ENCODE measurements at regions not wholly inside any gene's neighbourhood (a gene's known extent, or its start where the extent isn't known, plus 50 kb on each side); places are given as distances from the start of the nearest gene placed in this dataset.

DNA sequence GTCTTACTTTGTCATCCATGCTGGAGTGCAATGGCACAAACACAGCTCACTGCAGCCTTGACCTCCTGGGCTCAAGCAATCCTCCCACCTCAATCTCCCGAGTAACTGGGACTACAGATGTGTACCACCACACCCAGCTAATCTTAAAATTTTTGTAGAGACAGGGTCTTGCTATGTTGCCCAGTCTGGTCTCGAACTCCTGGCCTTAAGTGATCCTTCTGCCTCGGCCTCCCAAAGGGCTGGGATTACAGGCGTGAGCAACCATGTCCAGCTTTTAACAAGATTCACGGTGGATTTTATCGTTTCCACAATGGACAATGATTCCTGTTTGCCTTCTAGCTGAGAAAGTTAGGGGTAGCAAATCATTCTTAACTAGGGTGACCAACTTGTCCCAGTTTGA is 165.9 kb downstream of the ZNF608 start:
- H3K36me3 ChIP-seq (ENCODE audit: control insufficient read depth in 2 of 2, extremely low read depth in 1 of 2, insufficient read depth in 2 of 2, low read length in 2 of 2), result no peaks in the 10 kb centered on the region
- no peaks in the 10 kb centered on the region for H3K27me3 ChIP-seq (ENCODE audit: control insufficient read depth in 2 of 2, insufficient read depth in 2 of 2, low read length in 2 of 2)
- dilution Hi-C loops (cut with MboI; ENCODE audit: extremely low pct_ligation_motif_present, low sequenced_read_pairs), result no loop called here
- ChIA-PET CTCF (interaction anchor here (0.9 to 2.0 kb wide), 2 partner anchors 10 to 161 kb away, joined by 3 to 4 read pairs; no protein-coding TSS in a partner anchor), POLR2A (no interaction called here)
- no peaks in the 10 kb centered on the region for H3K79me2 ChIP-seq (ENCODE audit: control insufficient read depth, insufficient read depth, low read length)
- H3K9me3 ChIP-seq (replicated peaks; ENCODE audit: control insufficient read depth, insufficient read depth, low read length), result no peaks in the 10 kb centered on the region
- H3K4me2 ChIP-seq (ENCODE audit: insufficient read depth, low read length), result no peak overlapping the region
- H3K27ac ChIP-seq (ENCODE audit: insufficient read depth, low read depth, low read length), result no peak overlapping the region
- no TSS peak for BruUV-seq (replicated peaks)
- no peak overlapping the region for H2AFZ ChIP-seq (ENCODE audit: low read depth, low read length)
- H3K4me3 ChIP-seq (replicated peaks in 1 of 3; ENCODE audit: insufficient read depth in 1 of 3, low read depth in 1 of 3, low read length in 3 of 3), result no peak overlapping the region
- no peaks in the 10 kb centered on the region for H4K20me1 ChIP-seq (replicated peaks; ENCODE audit: control insufficient read depth, extremely low read depth, insufficient read depth, low read length)
- no peaks in the 10 kb centered on the region for H3K9me1 ChIP-seq (replicated peaks; ENCODE audit: control insufficient read depth, extremely low read depth, insufficient read depth, low read length)
- FAIRE-seq (no peak), DNase-seq (ENCODE audit: low read depth, low spot score) (no peak)
- H3K9ac ChIP-seq (replicated peaks; ENCODE audit: extremely low read depth, insufficient read depth, low read length), result no peak overlapping the region
- intact Hi-C loops (cut with micrococcal nuclease), result no loop called here
- no peak for TF ChIP-seq JUN (IDR thresholded peaks at IDR 0.05; ENCODE audit: borderline replicate concordance, insufficient read depth, insufficient read length, low read depth)
- TF ChIP-seq, protein P1, sequence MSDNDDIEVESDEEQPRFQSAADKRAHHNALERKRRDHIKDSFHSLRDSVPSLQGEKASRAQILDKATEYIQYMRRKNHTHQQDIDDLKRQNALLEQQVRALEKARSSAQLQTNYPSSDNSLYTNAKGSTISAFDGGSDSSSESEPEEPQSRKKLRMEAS (IDR thresholded peaks at IDR 0.05; ENCODE audit: insufficient read depth, insufficient read length), result no peak
- TF ChIP-seq GATA2 (IDR thresholded peaks at IDR 0.05; ENCODE audit: insufficient read depth, insufficient read length, low read depth, low read length), result no peak
- no peak for TF ChIP-seq FOS (IDR thresholded peaks at IDR 0.05; ENCODE audit: borderline replicate concordance, insufficient read depth, low read length)
- TF ChIP-seq MYC (IDR thresholded peaks at IDR 0.05; ENCODE audit: low read depth, low read length), result no peak
- H3K4me1 ChIP-seq (ENCODE audit: control insufficient read depth, extremely low read depth, insufficient read depth, low read length), result peaks cover 7% of the 10 kb centered on the region

DNA sequence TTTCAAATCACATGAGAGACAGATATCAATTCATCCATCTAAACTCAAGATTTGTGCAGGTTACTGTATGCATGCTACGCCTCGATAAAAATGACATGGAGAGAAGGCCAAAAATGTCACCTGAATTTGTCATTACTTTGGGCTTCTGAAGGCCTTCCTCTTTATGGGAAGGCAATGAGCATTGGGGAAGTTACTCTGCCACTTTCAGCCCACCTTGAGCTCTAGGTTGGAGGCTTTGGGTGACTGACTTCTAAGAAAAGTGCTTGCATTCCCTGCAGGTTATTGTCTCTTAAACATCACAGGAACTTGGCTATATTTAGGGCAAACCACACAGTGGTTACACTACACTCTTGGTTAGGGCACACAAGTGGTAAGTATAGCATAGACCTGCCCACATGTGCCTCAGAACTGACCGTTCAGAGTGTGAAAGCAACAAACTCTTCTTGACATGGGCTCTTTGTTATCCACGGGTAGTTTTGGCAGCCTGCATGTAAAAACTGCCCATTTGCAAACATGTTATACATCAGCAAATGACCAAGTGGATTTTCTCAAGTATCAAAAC is 169.5 kb downstream of the ZNF608 start:
- Histone ChIP-seq H3K9me3 (replicated peaks; ENCODE audit: control insufficient read depth, insufficient read depth, low read length) (no peaks in the 10 kb centered on the region), H3K9me1 (replicated peaks; ENCODE audit: control insufficient read depth, extremely low read depth, insufficient read depth, low read length) (no peaks in the 10 kb centered on the region), H3K27ac (ENCODE audit: insufficient read depth, low read depth, low read length) (no peak overlapping the region), H3K4me2 (ENCODE audit: insufficient read depth, low read length) (no peak overlapping the region), H3K9ac (replicated peaks; ENCODE audit: extremely low read depth, insufficient read depth, low read length) (no peak overlapping the region), H3K36me3 (ENCODE audit: control insufficient read depth in 2 of 2, extremely low read depth in 1 of 2, insufficient read depth in 2 of 2, low read length in 2 of 2) (no peaks in the 10 kb centered on the region), H3K79me2 (ENCODE audit: control insufficient read depth, insufficient read depth, low read length) (no peaks in the 10 kb centered on the region), H3K27me3 (ENCODE audit: control insufficient read depth in 2 of 2, insufficient read depth in 2 of 2, low read length in 2 of 2) (no peaks in the 10 kb centered on the region), H3K4me1 (ENCODE audit: control insufficient read depth, extremely low read depth, insufficient read depth, low read length) (no peaks in the 10 kb centered on the region), H4K20me1 (replicated peaks; ENCODE audit: control insufficient read depth, extremely low read depth, insufficient read depth, low read length) (no peaks in the 10 kb centered on the region), H2AFZ (ENCODE audit: low read depth, low read length) (no peak overlapping the region), H3K4me3 (replicated peaks in 1 of 3; ENCODE audit: insufficient read depth in 1 of 3, low read depth in 1 of 3, low read length in 3 of 3) (no peak overlapping the region)
- intact Hi-C loops (cut with micrococcal nuclease), result no loop called here
- no peak for TF ChIP-seq GATA2 (IDR thresholded peaks at IDR 0.05; ENCODE audit: insufficient read depth, insufficient read length, low read depth, low read length)
- TF ChIP-seq, protein P2, sequence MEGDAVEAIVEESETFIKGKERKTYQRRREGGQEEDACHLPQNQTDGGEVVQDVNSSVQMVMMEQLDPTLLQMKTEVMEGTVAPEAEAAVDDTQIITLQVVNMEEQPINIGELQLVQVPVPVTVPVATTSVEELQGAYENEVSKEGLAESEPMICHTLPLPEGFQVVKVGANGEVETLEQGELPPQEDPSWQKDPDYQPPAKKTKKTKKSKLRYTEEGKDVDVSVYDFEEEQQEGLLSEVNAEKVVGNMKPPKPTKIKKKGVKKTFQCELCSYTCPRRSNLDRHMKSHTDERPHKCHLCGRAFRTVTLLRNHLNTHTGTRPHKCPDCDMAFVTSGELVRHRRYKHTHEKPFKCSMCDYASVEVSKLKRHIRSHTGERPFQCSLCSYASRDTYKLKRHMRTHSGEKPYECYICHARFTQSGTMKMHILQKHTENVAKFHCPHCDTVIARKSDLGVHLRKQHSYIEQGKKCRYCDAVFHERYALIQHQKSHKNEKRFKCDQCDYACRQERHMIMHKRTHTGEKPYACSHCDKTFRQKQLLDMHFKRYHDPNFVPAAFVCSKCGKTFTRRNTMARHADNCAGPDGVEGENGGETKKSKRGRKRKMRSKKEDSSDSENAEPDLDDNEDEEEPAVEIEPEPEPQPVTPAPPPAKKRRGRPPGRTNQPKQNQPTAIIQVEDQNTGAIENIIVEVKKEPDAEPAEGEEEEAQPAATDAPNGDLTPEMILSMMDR (IDR thresholded peaks at IDR 0.05; ENCODE audit: extremely low read depth in 1 of 2, insufficient read depth in 1 of 2, low read depth in 1 of 2, low read length in 2 of 2), result no peak
- no peak for TF ChIP-seq EZH2 (IDR thresholded peaks at IDR 0.05; ENCODE audit: borderline replicate concordance, low read depth, low read length, severe bottlenecking)
- no peak for TF ChIP-seq MYC (IDR thresholded peaks at IDR 0.05; ENCODE audit: low read depth, low read length)
- ChIA-PET POLR2A (no interaction called here), CTCF (no interaction called here)
- no peak for DNase-seq (ENCODE audit: low read depth, low spot score)
- dilution Hi-C loops (cut with MboI; ENCODE audit: extremely low pct_ligation_motif_present, low sequenced_read_pairs), result no loop called here
- no TSS peak for BruUV-seq (replicated peaks)
- FAIRE-seq, result no peak

Measured in endothelial cell of umbilical vein (primary cell).